Activated CD4-positive, alpha-beta T cell treated with anti-CD3 and anti-CD28 coated beads, Interleukin-10, Interleukin-2, amounts not matched to agents 100 ng/mL and 50 ng/mL, durations not matched to agents 16 hours and 8 hours (primary cell): ENCODE measurements at regions not wholly inside any gene's neighbourhood (a gene's known extent, or its start where the extent isn't known, plus 50 kb on each side); places are given as distances from the start of the nearest gene placed in this dataset.

ENCODE experiments used
- DNase-seq: peaks from one replicate; pipeline ENCODE4 v3.0.0-alpha.2; 2020

DNA sequence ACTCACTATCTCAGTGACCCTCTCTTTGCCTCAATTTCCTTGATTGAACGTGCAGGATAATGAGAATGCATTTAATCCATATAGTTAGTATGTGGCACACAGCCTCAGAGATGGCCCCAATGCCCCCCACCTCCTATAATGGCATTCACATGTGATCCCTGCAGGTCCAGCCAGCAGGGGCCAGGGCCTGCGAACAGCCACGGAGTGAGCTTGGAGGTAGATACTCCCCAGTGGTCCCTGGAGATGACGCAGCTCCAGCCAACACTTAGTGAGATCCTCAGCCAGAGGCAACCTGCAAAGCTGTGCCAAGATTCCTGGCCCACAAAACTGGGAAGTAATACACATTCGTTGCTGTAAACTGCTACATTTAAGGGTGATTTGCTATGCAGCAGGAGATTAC, 184.9 kb upstream of the NSMCE3 start:
- DNase-seq, result no peak

DNA sequence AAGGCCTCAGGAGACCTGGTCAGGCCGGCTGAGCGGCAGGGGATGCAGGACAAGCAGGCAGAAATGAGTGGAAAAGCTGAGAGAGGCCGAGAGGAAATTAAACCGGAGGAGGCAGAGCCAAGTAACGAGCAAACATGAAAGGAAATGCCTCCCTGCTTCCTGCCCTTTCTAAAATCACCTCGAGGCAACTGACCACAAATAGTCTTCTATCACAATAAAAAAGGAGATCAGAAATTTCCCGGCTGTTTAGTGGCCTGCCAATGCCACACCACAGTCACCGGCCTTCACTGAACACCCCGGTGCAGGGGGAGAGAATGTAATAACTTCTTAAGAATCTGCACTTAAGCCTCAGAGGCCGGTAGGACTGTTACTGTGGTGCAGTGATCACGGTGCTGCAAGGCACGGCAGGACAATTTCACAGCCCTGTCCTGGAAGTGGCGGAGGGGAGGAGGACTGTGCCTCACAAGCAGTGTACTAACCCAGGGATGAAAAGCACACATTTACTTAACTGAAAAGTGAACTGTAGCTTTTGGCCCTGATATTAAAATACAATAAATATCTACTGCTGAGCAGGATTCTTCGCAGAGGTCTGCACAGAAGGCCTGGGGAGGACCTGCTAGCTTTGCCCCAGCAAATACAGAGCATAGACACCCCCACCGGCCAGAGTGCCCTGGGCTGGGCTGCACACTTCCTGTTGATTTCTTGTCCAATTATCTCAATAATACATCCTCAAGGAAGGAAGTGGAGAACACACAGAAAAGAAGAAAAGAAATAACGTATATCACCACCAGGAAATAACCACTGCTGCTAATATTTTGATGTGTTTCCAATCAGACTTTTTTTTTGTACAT, 183.5 kb upstream of the NSMCE3 start:
- no peak for DNase-seq

DNA sequence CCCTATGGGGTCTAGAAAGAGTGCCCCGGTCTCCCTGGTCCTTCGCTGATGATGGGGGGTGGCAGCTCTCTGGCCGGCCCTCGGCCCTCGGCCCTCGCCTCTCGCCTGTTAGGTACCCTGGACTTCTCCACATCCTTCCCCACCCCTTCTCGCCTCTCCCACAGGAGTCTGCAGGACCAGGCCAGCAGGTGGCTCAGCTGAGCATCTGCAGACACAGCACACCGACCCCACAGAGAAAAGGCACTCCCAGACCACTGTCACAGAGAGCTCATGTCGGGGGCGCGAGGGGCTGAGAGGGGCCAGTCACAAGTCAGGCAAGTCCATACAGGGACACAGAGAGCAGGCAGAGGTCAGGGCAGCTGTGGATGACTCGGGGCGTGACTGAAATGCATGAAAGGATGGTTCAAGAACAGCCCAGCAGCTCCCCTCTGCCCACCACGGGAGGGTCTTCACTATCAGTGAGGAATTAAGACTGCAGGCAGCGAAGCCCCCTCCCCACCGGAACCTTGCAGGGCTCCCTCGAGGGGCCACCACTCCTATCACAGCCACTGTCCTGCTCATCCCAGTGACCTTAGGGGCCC, 181.7 kb upstream of the NSMCE3 start:
- no peak for DNase-seq

DNA sequence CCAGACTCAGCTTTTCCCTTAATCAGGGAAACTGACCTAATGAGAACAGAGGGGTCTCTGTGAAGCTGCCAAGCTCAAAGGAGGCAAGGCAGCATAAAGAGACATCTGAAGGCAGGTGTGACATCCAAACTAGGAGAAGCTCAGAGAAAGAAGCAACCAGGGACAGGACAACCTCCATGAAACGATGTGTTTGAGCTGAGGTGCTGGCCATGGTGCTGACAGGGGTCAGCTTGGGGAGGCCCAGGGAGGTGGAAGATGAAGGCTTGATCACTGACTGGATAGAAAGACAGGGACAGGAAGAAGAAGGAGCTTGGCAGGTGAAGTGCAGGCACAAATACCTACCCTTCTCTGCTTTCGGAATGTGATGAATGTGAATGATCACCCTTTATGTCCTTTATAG, 179.5 kb upstream of the NSMCE3 start:
- DNase-seq, result no peak

DNA sequence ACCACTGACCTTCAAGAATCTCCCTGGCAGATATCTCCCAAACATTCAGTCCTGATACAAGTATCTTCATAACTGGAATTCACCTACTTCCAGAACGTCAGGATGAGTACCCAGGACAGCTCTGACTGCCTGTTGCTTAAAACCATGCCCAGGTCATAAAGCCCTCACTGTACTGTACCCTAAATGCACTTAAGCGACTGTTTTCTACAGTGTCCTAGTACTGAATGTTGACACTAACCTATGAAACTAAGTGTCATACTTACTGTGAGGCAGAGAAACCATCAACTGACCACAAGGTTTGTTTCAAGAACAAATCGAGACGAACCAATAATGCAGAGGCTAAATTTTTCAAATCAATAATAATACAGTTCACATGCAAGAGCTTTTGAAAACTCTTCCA, 178.7 kb upstream of the NSMCE3 start:
- no peak for DNase-seq

DNA sequence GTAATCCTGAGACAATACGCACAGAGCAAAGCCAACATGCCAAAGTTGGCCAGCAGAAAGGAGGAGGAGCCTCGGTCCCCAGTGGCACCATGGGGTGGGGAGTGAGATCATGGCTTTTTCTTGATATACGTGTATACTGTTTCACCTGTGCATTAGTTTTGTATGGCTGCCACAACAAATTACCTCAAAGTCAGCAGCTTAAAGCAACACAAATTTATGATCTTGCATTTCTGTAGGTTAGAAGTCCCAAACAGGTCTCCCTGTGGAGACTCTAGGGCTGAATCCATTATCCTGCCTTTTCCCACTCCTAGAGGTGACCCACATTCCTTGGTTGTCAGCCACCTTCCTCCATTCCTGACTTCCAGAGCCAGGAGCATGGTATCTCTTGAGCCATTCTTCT, 176.9 kb upstream of the NSMCE3 start:
- no peak for DNase-seq

DNA sequence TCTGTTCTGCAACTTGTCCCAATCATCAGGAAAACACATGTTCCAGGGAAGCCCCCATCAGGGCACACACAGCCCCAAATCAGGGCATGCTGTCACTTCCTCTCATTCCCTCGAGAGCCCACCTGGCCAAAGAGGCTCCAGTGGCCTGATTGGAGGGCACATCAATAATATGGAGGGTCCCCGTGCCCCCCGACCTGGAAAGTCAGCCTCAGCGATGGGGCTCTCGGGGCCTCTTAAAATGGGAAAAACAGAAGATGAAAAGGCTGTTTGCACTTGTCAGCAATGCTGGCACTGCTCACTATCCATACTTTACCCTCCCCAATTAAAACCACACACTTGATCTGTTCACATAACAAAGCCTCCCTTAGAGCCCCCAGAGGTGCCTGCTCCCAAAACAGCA, 172.9 kb upstream of the NSMCE3 start:
- no peak for DNase-seq

DNA sequence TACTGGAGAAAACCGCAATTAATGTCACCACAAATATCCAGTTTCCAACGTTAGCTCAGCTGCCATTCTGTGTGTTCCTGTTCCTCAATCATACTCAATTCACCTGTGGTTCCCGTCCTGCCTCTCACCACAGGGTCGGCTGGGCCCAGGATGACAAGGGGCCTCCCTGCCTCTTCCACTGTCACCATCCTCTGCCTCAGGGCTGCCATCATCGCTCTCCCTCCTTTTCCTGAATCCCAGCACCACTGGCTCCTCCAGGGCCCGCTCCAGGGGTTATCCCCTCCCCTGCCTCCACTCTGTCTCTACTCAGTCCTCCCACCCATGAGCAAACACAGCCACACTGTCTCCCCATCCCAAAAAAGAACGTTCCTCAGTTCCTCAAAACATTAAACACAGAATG, 170.9 kb upstream of the NSMCE3 start:
- DNase-seq, result no peak

DNA sequence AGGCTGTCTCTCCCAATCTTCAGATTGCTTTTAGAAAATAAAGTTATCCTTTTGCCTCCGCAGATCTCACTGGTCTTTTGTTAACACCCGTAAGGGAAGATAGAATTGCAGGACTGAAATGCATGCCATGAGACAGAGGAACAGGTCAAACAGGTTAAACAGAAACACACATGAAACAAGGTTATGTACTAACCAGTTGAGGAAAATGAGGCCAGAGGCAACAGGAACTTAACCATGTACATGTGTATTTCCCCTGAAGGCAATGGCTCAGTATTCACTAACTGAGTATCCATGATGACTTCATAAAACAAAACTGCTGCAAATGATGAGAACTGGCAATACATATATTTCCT, 169.1 kb upstream of the NSMCE3 start:
- no peak for DNase-seq

DNA sequence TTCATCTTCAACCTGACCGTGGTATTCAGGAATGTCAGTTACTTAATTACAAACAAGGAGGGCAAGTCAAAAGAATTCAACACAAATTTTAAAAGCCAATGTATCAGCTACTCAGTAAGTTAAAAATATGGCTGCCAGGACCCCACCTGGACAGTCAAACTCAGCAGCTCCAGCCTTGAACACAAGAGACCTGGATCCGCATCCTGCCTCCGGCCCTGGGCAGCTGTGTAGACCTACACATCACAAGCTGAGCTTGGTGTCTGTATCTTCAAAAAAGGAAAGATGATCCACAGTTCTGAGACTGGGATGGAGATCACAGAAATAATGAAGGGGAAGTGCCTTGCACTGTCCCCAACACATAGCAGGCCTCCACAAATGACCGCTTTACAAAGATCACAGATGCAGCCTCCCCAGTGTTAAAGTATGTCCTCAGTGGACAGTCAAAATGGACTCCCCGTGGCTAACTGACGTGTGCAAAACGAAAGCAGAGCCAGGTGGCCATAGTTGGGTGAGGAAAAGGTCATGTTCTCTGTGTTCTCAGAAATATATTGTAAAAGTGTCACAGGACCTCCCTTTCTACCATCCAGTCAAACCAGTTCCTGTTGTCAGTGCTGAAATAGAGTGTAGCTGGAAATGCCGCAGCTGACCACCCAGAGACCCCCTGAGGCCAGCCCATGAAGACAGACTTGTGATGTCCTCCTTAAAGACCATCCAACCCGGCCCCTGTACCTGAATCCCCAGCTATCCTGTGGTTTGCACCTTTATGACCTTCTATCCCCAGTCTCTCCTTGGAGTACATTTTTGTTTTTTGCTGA, 168.5 kb upstream of the NSMCE3 start:
- no peak for DNase-seq

DNA sequence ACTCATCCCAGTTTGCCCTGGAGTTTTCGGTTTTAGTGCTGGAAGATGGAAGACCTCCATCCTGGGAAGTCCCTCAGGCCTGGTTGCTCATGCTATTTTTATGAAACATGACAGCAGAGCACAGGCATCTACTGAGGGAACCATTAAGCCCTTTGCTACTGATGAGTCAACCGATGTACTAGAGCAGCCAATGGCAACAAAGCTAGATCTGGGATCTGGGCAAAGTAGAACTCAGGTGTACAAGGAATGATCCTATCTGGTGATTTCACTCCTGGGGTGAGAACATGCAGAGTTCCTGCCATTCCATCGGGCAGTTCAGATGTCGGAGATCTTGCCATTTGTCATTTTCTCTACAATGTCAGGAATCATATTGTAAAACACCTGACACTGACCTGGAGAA, 166.2 kb upstream of the NSMCE3 start:
- no peak for DNase-seq

DNA sequence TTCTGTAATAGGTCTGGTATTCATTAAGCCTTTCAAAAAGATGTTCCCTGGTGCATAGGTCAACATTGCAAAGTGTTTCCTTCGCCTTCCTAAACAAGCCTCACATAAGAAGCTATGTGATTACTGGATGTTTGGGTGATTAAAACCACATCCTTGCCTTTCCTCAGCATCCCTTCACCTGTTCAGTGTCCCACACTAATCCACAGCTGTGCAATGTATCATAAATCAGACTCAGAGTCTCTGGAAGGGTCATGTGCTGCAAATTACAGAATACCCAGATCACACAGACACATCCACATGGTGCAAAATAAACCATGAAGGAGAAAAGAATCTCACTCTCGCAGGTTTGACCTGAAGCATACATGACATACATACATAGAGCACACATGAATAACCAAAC, 164.7 kb upstream of the NSMCE3 start:
- no peak for DNase-seq

DNA sequence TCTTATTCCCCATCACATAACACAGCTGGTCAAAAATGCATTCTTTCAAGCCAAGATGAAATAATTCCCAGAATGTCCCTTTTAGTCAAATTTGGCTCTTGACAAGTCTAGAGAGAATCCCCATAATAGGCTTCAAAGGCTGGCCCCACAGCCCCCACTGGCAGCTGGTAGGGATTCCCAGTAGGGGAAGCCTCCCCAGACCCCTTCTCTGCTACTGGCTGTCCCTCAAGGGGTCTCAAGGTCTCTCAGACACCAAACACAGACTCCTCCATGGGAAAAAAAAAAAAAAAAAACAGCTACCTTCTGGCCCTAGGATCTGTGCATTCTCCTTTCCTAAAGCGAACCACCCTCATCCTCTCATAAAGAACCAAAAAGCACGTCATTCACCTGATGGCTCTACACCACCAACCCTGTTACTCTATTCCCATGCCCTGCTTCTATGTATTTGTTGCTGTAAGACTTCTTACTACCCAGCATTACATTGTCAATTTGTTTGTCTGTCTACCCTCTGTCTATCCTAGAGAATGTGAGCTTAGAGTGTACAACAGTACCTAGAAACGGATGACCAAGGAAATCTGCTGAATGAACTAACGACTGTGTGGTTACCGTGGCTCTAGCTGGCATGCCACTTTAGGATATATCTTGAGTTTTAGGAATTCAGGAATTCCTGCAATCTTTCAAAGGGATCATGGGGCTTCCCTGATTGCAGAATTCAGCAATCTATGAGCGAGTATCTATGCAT, 164.1 kb upstream of the NSMCE3 start:
- no peak for DNase-seq

DNA sequence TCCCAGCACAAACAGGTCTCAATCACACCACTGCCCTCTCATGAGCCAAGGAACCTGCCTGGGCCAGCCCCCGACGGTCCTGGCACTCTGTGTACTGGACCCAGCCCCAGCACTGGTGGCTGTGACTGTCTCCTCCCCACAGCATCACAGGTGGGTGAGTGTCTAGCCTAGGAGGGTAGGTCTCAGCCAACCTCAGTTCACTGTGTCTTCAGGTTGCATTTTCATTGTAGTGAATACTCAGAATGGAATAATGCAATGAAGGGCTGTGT, 163.4 kb upstream of the NSMCE3 start:
- no peak for DNase-seq

DNA sequence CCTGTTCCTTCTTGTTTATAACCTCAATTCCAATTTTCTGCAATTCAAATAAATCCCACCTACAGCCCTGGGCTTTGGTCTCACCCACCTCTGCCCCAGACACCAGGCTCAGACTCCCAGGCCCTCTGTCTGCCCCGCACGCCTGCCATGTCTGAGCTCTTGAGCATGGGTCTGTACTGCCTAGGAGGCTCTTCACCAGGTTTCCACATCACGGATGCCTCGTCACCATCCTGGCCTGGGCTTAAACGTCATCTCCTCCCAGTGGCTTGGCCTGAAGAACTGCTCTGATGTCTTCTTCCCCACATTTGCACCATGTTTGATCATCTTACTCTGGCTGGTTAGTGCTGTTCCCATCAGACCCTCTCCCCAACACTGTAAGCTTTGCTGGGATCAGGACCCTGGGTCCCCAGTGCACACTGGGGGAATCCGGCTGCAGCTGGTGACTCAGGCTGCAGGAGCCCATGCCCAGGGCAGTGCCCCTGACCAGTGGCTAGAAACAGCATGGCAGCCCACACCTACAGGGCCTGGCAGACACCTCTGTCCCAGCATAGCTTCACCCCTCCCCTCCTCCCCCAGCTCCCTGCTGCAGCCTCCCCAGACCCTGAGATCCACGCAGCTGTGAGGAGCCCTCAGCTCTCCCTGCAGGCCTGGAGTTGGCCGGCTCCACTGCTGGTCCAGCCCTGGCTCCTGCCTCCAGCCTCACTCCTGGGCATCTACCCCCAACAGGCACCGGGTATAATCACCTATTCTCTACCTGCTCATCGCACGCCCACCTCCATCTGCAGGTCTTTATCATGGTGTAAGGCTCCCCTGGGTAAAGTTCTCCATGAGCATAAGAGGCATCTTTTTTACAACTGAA, 162.8 kb upstream of the NSMCE3 start:
- no peak for DNase-seq

DNA sequence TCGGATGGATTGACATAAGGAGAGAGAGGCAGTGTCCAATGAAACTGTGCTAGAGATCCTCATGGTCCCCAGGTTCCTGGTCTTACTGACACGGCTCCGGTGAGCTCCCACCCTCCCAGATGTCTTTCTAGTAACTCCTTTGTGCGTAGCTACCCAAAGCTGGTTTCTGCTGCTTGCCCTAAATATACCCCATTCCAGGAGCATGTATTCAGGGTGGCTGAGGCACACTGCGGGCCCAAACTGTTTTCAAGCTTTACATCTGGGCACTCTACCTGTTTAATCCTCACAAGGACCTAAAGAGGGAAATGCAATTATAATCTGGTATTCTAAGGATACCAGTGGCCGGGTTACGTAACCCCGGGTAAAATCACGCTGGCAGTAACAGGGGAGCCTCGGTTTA, 161.2 kb upstream of the NSMCE3 start:
- no peak for DNase-seq

DNA sequence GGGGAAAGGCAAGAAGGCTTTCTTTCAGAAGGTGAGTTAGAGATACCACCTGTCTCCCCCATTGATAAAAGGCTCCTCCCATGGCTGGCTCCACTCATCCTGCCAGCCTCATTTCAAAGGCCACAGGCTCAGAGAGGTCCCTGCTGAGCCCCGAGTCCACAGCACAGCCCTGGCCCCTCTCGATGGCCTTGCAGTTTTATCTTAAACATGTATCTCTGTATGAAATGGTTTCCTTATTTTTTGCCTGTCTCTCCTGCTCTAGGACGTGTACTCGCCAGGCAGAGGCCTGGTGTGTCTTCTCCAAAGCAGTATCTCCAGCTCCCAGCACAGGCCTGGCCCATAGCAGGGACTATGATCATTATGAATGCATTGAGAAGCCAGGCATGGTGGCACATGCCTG, 160.5 kb upstream of the NSMCE3 start:
- no peak for DNase-seq

DNA sequence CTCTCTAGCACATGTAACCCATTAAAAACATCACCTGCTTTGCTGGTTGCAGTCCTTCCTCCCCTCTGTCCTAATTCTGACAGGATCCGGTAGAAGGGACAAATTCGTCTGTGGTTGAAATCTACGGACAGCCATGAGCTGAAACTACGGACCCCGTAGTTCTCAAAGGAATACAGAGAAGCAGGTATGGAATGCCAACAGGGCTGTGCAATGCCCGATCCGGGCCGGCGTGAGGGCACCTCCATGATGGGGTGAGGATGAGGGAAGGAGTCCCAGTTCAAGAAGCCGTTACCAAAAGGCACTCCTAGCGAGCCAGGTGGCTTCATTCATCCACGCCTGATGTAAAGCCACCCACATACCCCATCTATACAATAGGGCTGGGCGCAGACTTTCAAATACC, 160.0 kb upstream of the NSMCE3 start:
- no peak for DNase-seq

DNA sequence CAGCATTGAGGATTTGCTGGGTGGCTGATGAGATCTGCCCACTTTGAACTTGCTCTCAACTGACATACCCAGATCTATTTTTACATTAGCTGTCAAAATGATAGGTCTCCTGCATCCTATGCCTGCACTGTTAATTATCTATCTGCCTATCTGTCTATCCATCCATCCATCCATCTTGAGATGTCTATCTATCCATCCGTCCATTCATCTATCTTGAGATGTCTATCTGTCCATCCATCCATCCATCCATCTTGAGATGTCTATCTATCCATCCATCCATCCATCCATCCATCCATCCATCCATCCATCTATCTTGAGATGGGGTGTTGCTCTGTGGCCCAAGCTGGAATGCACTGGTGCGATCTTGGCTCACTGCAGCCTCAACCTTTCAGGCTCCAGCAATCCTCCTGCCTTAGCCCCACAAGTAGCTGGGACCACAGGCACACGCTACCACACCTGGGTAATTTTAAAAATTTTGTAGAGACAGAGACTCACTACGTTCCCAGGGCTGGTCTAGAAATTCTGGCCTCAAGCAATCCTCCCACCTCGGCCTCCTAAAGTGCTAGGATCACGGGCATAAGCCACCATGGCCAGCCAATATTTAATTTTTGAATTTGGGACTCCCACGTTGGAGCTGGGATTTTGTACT, 159.4 kb upstream of the NSMCE3 start:
- no peak for DNase-seq

DNA sequence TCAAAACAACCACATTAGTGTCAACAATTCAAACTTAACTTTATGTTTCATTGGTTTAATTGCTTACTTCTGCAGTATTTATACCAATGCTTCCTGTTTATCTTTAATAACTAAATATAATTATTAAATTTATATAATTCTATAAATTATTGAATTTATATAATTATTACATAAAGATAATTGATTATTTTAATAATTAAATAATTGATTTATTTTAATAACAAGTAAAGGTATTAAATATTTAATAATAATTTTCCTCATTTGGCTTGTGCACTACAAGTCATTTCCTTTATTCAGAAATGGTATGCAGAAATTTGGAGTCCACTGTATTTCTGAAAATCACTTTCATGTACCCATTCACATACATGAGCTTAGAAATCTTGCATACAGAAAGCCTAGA, 156.2 kb upstream of the NSMCE3 start:
- DNase-seq, result no peak

DNA sequence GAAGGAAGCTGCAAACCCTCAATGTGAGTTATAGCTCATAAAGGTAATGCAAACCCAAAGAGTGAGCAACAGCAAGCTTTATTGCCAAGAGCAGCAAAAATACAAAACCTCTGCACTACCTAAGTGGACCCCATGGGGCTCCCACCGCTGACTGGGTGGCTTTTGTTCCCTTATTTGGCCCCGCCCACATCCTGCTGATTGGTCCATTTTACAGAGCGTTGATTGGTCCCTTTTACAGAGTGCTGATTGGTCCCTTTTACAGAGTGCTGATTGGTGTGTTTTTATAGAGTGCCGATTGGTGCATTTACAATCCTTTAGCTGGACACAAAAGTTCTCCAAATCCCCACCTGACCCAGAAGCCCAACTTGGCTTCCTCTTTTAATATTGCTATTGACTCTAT, 154.5 kb upstream of the NSMCE3 start:
- no peak for DNase-seq

DNA sequence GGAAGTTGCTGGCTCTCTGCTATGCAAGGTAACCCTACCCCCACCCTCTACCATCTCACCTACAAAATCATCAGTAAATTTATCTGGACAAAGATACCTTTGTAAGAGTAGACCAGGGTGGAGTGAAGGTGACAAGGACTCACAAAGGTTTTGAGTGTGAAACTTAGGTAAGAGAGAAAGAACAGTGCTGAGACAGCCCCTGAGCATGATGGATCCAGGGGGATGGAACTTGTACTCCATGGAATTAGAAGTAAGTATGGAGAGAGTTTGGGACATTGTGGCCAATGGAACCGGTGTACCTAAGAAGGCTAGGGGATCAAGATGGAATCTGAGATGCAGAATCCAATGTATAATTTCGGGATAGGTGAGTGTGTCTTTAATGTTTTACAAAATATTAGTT, 153.0 kb upstream of the NSMCE3 start:
- DNase-seq, result no peak
